HCT116 (cell line): ENCODE measurements at regions not wholly inside any gene's neighbourhood (a gene's known extent, or its start where the extent isn't known, plus 50 kb on each side); places are given as distances from the start of the nearest gene placed in this dataset.

ENCODE experiments used
- ATAC-seq: fragments of 200-7000 bp; cut with Tn5 transposase; 2 replicates; pipeline ENCODE4 v1.9.1; 2020; ENCODE audit warnings: mild to moderate bottlenecking, moderate library complexity
- BruUV-seq: library from RNA; stranded (reverse); fragments of 400-500 nt; replicated peaks from 2 replicates; lab custom pipeline; 2021; lab: Mats Ljungman, UMichigan
- CTCF ChIA-PET: fragments of 300-600 bp; sonication (Branson Sonifier 250); formaldehyde crosslinking; loops from one replicate; lab custom pipeline; 2021; ENCODE audit warnings: antibody characterized with exemption; lab: Charles Lee
- POLR2A ChIA-PET: fragments of 300-600, 350-600 bp; sonication (Branson Sonifier 250); formaldehyde crosslinking; loops from one replicate; lab custom pipeline; 2021; ENCODE audit warnings: antibody characterized with exemption; lab: Charles Lee
- RAD21 ChIA-PET, 2 experiments: fragments of 300-600 bp; sonication (Branson Sonifier 250); formaldehyde crosslinking; loops; one replicate each; lab custom pipeline; 2023; ENCODE audit warnings: low total read pairs in 2 of 2; ENCODE audit not compliant: uncharacterized antibody in 2 of 2, unreplicated experiment in 2 of 2, low non-redundant PET in 1 of 2; lab: Charles Lee
- DNase-seq: peaks from one replicate; pipeline ENCODE4 v3.0.0-alpha.2; 2010; ENCODE audit warnings: low read depth, low spot score
- H2AFZ ChIP-seq: fragments of 200-600 bp; shearing (Covaris generic), sonication (generic); 2 replicates; pipeline ENCODE4 v1.6.1; 2017; ENCODE audit warnings: low read depth, mixed run types, mixed read lengths, antibody characterized with exemption, low read length; ENCODE audit not compliant: poor library complexity, severe bottlenecking
- H3K27ac ChIP-seq: 2 replicates; pipeline ENCODE4 v1.5.1; 2012; ENCODE audit warnings: low read depth, low read length
- H3K27me3 ChIP-seq: fragments of 200-600 bp; sonication (generic); 2 replicates; pipeline ENCODE4 v1.6.1; 2016; ENCODE audit warnings: mixed run types, low read length, mixed read lengths; ENCODE audit not compliant: insufficient read depth
- H3K36me3 ChIP-seq, 2 experiments: fragments of 200-500 bp in 1 of 2; fragments of 200-600 bp in 1 of 2; sonication (Bioruptor generic) in 1 of 2; sonication (generic) in 1 of 2; 2 replicates each; pipeline versions ENCODE4 v1.5.1 to v1.6.1; 2014 to 2016; ENCODE audit warnings: low read length in 2 of 2, inconsistent platforms in 1 of 2, mixed read lengths in 1 of 2, mixed run types in 1 of 2; ENCODE audit not compliant: insufficient read depth in 2 of 2, control insufficient read depth in 1 of 2
- H3K4me1 ChIP-seq, 2 experiments: fragments of 200-600 bp in 1 of 2; sonication (generic) in 1 of 2; 2 replicates each; pipeline versions ENCODE4 v1.5.1 to v1.6.1; 2012 to 2017; ENCODE audit warnings: low read length in 2 of 2, inconsistent platforms in 1 of 2, mild to moderate bottlenecking in 1 of 2, mixed read lengths in 1 of 2, mixed run types in 1 of 2, moderate library complexity in 1 of 2; ENCODE audit not compliant: insufficient read depth in 2 of 2, control insufficient read depth in 1 of 2
- H3K4me2 ChIP-seq: fragments of 200-600 bp; sonication (generic); 2 replicates; pipeline ENCODE4 v1.6.1; 2017; ENCODE audit warnings: mixed run types, low read length, mixed read lengths
- H3K4me3 ChIP-seq, 2 experiments: fragments of 200-600 bp in 1 of 2; sonication (generic) in 1 of 2; replicated peaks in 1 of 2; 2 replicates each; pipeline ENCODE4 v1.5.1; 2011 to 2016; ENCODE audit warnings: low read length in 2 of 2, control low read depth in 1 of 2, low read depth in 1 of 2, mild to moderate bottlenecking in 1 of 2, mixed read lengths in 1 of 2, mixed run types in 1 of 2
- H3K79me2 ChIP-seq: fragments of 200-600 bp; sonication (generic); 2 replicates; pipeline ENCODE4 v1.6.1; 2017; ENCODE audit warnings: mild to moderate bottlenecking, mixed run types, low read length, moderate library complexity, mixed read lengths; ENCODE audit not compliant: insufficient read depth
- H3K9ac ChIP-seq: fragments of 200-600 bp; sonication (generic); 2 replicates; pipeline ENCODE4 v1.6.1; 2016; ENCODE audit warnings: low read length, mixed read lengths
- H3K9me2 ChIP-seq: fragments of 200-600 bp; sonication (generic), shearing (Covaris generic); 2 replicates; pipeline ENCODE4 v1.6.1; 2017; ENCODE audit warnings: mixed run types, mild to moderate bottlenecking, moderate library complexity; ENCODE audit not compliant: insufficient read depth
- H3K9me3 ChIP-seq, 2 experiments: fragments of 200-500 bp in 1 of 2; fragments of 200-600 bp in 1 of 2; sonication (Bioruptor generic) in 1 of 2; sonication (generic) in 1 of 2; 2 replicates each; pipeline ENCODE4 v1.6.1; 2014 to 2017; ENCODE audit warnings: low read length in 2 of 2, mixed read lengths in 2 of 2, inconsistent platforms in 1 of 2, low read depth in 1 of 2, mild to moderate bottlenecking in 1 of 2, mixed run types in 1 of 2, moderate library complexity in 1 of 2; ENCODE audit not compliant: control insufficient read depth in 1 of 2, insufficient read depth in 1 of 2
- H4K20me1 ChIP-seq: fragments of 200-600 bp; sonication (generic), shearing (Covaris generic); 2 replicates; pipeline ENCODE4 v1.6.1; 2017; ENCODE audit warnings: mixed run types, mild to moderate bottlenecking, moderate library complexity; ENCODE audit not compliant: insufficient read depth
- ATF3 ChIP-seq: IDR thresholded peaks from 2 replicates; pipeline ENCODE4 v1.6.1; 2012
- CEBPB ChIP-seq: IDR thresholded peaks from 2 replicates; pipeline ENCODE4 v1.6.1; 2012; ENCODE audit warnings: low read depth
- EGR1 ChIP-seq: IDR thresholded peaks from 2 replicates; pipeline ENCODE4 v1.6.1; 2012; ENCODE audit warnings: low read depth
- ELF1 ChIP-seq: IDR thresholded peaks from 2 replicates; pipeline ENCODE4 v1.6.1; 2012; ENCODE audit warnings: low read depth, borderline replicate concordance
- EZH2 ChIP-seq: fragments of 200-600 bp; sonication (generic); IDR thresholded peaks from 2 replicates; pipeline ENCODE4 v1.6.1; 2017; ENCODE audit warnings: antibody characterized with exemption, mixed run types
- FOSL1 ChIP-seq: IDR thresholded peaks from 2 replicates; pipeline ENCODE4 v1.6.1; 2012; ENCODE audit warnings: low read depth
- JUND ChIP-seq: IDR thresholded peaks from 2 replicates; pipeline ENCODE4 v1.6.1; 2012
- POLR2A ChIP-seq: IDR thresholded peaks from 2 replicates; pipeline ENCODE4 v1.7.0; 2011; ENCODE audit warnings: borderline replicate concordance; ENCODE audit not compliant: insufficient read depth, insufficient read length; ENCODE audit errors: extremely low read depth
- POLR2AphosphoS5 ChIP-seq: IDR thresholded peaks from 2 replicates; pipeline ENCODE4 v1.6.1; 2011; ENCODE audit warnings: mild to moderate bottlenecking, low read depth, low read length, moderate library complexity
- RAD21 ChIP-seq: IDR thresholded peaks from 2 replicates; pipeline ENCODE4 v1.6.1; 2012; ENCODE audit warnings: low read depth, mild to moderate bottlenecking
- REST ChIP-seq: IDR thresholded peaks from 2 replicates; pipeline ENCODE4 v1.6.1; 2012; ENCODE audit warnings: low read depth
- SP1 ChIP-seq: IDR thresholded peaks from 2 replicates; pipeline ENCODE4 v1.6.1; 2012; ENCODE audit warnings: low read depth
- SRF ChIP-seq: IDR thresholded peaks from 2 replicates; pipeline ENCODE4 v1.6.1; 2012; ENCODE audit warnings: low read depth
- YY1 ChIP-seq: IDR thresholded peaks from 2 replicates; pipeline ENCODE4 v1.6.1; 2011; ENCODE audit warnings: low read length, low read depth, moderate library complexity, mild to moderate bottlenecking; ENCODE audit not compliant: insufficient replicate concordance; ENCODE audit errors: extremely low read depth
- ZBTB33 ChIP-seq: IDR thresholded peaks from 2 replicates; pipeline ENCODE4 v1.6.1; 2011; ENCODE audit warnings: mild to moderate bottlenecking, low read length, moderate library complexity; ENCODE audit not compliant: insufficient replicate concordance; ENCODE audit errors: extremely low read depth
- ZNF274 ChIP-seq: fragments of 200-500 bp; sonication (Bioruptor generic); IDR thresholded peaks from 2 replicates; pipeline ENCODE4 v1.6.1; 2014; ENCODE audit warnings: mild to moderate bottlenecking, low read depth, low read length, inconsistent platforms
- intact Hi-C: fragments of 100-400 bp; cut with micrococcal nuclease; formaldehyde crosslinking; loops from 2 replicates; pipeline ENCODE4 v1.10.0; 2022
- TF ChIP-seq, protein P1 (sequence below), 3 experiments: fragments of 200-600 bp in 1 of 3; sonication (generic) in 1 of 3; IDR thresholded peaks in 2 of 3; conservative IDR thresholded peaks in 1 of 3; 2 replicates each; pipeline ENCODE4 v1.5.1; 2012 to 2017; ENCODE audit warnings: low read depth in 2 of 3, low read length in 2 of 3, antibody characterized with exemption in 1 of 3, borderline replicate concordance in 1 of 3, control low read depth in 1 of 3, mild to moderate bottlenecking in 1 of 3, mixed read lengths in 1 of 3, mixed run types in 1 of 3, moderate library complexity in 1 of 3; ENCODE audit not compliant: insufficient read depth in 1 of 3
- TF ChIP-seq, protein P2 (sequence below): IDR thresholded peaks from 2 replicates; pipeline ENCODE4 v1.6.1; 2012

- Histone ChIP-seq H3K4me3 (no peak overlapping the region), H3K79me2 (no peaks in the 10 kb centered on the region)
- intact Hi-C loops: no loop called here
- TF ChIP-seq SP1 (no peak), ZBTB33 (no peak), ZNF274 (no peak), POLR2AphosphoS5 (no peak), RAD21 (no peak), EGR1 (no peak), CEBPB (no peak), FOSL1 (no peak), SRF (no peak), EZH2 (no peak), POLR2A (no peak), REST (no peak), ELF1 (no peak), ATF3 (no peak), JUND (no peak), YY1 (no peak)
- TF ChIP-seq, protein P1, sequence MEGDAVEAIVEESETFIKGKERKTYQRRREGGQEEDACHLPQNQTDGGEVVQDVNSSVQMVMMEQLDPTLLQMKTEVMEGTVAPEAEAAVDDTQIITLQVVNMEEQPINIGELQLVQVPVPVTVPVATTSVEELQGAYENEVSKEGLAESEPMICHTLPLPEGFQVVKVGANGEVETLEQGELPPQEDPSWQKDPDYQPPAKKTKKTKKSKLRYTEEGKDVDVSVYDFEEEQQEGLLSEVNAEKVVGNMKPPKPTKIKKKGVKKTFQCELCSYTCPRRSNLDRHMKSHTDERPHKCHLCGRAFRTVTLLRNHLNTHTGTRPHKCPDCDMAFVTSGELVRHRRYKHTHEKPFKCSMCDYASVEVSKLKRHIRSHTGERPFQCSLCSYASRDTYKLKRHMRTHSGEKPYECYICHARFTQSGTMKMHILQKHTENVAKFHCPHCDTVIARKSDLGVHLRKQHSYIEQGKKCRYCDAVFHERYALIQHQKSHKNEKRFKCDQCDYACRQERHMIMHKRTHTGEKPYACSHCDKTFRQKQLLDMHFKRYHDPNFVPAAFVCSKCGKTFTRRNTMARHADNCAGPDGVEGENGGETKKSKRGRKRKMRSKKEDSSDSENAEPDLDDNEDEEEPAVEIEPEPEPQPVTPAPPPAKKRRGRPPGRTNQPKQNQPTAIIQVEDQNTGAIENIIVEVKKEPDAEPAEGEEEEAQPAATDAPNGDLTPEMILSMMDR (IDR thresholded peaks at IDR 0.05 in 2 of 3, conservative IDR thresholded peaks at IDR 0.05 in 1 of 3; ENCODE audit: borderline replicate concordance in 1 of 3, insufficient read depth in 1 of 3, low read depth in 2 of 3, low read length in 2 of 3): no peak
- TF ChIP-seq, protein P2, sequence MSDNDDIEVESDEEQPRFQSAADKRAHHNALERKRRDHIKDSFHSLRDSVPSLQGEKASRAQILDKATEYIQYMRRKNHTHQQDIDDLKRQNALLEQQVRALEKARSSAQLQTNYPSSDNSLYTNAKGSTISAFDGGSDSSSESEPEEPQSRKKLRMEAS: no peak
- TF ChIP-seq, all 23 proteins: peak for 0
- H3K27me3 ChIP-seq: no peaks in the 10 kb centered on the region
- no peak overlapping the region for H2AFZ ChIP-seq
- H3K9me2 ChIP-seq: no peaks in the 10 kb centered on the region; the same call in 1 of the 2 replicates
- no peaks in the 10 kb centered on the region for H3K9me3 ChIP-seq
- no peak for ATAC-seq
- H3K4me1 ChIP-seq: no peaks in the 10 kb centered on the region
- H4K20me1 ChIP-seq: no peaks in the 10 kb centered on the region
- no peak overlapping the region for H3K27ac ChIP-seq
- no peaks in the 10 kb centered on the region for H3K36me3 ChIP-seq
- POLR2A ChIA-PET: no interaction called here
- no peak overlapping the region for H3K4me2 ChIP-seq
- CTCF ChIA-PET: no interaction called here
- no TSS peak for BruUV-seq
- DNase-seq: no peak
- RAD21 ChIA-PET: no interaction called here
- H3K9ac ChIP-seq: no peak overlapping the region
Measured at GRCh38 chr1:229822026-229822425, 196.0 kb downstream of the URB2 start.
